ENCODE measurements at regions not wholly inside any gene's neighbourhood (a gene's known extent, or its start where the extent isn't known, plus 50 kb on each side); places are given as distances from the start of the nearest gene placed in this dataset.
"Not testable (repeated sequence)": the region's sequence is repeated elsewhere in the genome, so short reads cannot be mapped to it uniquely, and the experiment has no call there.

- not testable (repeated sequence) for DNase-seq (ENCODE audit: low read depth)
Observed at GRCh38 chr11:67940440-67940839, 63.5 kb downstream of the UNC93B1 start.

GRCh38 chr11:67938964-67939363 is 64.9 kb downstream of the UNC93B1 start:
- DNase-seq (ENCODE audit: low read depth), result not testable (repeated sequence)

GRCh38 chr11:67938371-67938770 is 65.5 kb downstream of the UNC93B1 start:
- DNase-seq (ENCODE audit: low read depth), result not testable (repeated sequence)

DNA sequence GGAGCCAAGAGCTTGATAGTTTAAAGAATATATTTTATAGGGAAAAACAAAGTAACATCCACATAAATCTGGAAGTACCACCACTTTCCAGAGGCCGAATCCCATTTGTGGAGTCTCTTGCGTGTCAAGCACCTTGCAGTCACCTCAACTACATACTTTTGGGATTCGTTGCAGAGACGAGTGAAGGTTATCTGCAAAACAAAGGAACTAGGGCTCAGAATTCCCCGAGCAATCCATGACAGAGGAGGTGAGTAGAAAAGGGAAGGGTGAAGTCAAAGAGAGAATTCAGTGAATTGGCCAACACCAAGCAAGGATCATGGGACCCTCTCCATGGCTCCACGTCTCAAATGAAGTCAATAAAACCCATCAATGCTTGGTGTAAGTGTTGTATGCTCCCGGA is 80.3 kb downstream of the UNC93B1 start:
- DNase-seq (ENCODE audit: low read depth), result not testable (repeated sequence)

GRCh38 chr11:67920546-67920945 is 83.4 kb downstream of the UNC93B1 start:
- not testable (repeated sequence) for DNase-seq (ENCODE audit: low read depth)

GRCh38 chr11:67912184-67912583 is 91.7 kb downstream of the UNC93B1 start:
- not testable (repeated sequence) for DNase-seq (ENCODE audit: low read depth)

DNA sequence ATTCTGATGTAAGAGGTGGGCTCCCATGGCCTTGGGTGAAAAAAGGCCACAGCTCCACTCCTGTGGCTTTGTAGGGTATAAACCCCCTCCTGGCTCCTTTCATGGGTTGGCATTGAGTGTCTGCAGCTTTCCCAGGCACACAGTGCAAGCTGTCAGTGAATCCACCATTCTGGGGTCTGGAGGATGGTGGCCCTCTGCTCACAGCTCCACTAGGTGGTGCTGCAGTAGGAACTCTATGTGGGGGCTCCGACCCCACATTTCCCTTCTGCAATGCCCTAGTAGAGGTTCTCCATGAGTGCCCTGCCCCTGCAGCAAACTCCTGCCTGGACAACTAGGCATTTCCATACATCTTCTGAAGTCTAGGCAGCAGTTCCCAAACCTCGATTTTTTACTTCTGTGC is 92.7 kb downstream of the UNC93B1 start:
- DNase-seq (ENCODE audit: low read depth), result not testable (repeated sequence)

DNA sequence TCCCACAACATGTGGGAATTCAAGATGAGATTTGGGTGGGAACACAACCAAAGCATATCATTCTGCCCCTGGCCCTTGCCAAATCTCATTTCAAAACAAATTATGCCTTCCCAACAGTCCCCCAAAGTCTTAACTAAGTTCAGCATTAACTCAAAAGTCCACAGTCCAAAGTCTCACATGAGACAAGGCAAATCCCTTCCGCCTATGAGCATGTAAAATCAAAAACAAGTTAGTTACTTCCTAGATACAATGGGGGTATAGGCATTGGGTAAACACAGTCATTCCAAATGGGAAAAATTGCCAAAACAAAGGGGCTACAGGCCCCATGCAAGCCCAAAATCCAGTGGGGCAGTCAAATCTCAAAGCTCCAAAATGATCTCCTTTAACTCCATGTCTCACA is 93.1 kb downstream of the UNC93B1 start:
- DNase-seq (ENCODE audit: low read depth), result not testable (repeated sequence)

DNA sequence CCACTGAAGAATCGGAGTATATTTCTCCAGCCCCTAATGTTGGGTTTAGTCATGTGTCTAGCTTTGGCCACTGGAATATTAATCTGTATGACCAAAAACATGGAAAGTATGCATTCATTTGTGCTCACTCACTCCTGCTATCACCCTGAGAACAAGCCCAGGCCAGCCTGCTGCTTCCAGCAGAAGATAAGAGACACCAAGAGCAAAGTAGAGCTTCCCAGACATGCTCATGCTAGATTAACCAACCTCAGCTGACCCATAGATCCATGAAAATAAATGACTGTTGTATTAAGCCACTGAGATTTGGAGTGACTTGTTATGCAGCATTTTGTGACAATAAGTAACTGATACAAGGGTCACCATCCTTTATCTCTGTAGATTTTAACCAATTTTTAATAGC is 96.9 kb downstream of the UNC93B1 start:
- not testable (repeated sequence) for DNase-seq (ENCODE audit: low read depth)

DNA sequence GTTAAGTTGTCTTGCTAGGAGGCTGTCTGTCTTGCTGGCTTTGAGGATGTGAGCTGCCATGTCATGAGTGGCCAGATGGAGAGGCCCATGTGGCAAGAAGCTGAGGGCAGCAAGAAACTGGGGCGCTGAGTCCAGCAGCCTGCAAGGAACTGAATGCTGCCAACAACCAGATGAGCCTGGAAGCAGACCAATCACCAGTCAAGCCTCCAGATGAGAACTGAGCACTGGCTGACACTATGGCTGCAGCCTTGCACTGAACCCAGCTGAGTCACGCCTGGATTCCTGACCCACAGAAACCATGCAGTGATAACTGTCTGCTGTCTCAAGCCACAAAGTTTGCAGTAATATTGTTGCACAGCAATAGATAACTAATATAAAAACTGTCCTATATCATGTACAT is 104.4 kb downstream of the UNC93B1 start:
- peak; percentile 26 for DNase-seq (ENCODE audit: low read depth)

DNA sequence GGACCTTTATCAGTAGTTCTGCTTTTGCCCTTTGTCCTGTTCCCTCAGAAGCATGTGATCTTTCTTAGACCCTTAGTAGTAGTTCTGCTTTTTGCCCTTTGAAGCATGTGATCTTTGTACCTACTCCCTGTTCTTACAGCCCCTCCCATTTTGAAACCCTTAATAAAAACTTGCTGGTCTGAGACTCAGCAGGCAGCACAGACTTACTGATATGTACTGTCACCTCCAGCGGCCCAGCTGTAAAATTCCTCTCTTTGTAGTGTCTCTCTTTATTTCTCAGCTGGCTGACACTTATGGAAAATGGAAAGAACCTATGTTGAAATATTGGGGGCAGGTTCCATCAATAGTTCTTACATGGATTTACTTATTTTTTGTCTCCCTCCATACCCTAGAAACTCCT is 110.4 kb downstream of the UNC93B1 start:
- not testable (repeated sequence) for DNase-seq (ENCODE audit: low read depth)

- not testable (repeated sequence) for DNase-seq (ENCODE audit: low read depth)
Observed at GRCh38 chr11:67889646-67890045, 114.3 kb downstream of the UNC93B1 start.

DNA sequence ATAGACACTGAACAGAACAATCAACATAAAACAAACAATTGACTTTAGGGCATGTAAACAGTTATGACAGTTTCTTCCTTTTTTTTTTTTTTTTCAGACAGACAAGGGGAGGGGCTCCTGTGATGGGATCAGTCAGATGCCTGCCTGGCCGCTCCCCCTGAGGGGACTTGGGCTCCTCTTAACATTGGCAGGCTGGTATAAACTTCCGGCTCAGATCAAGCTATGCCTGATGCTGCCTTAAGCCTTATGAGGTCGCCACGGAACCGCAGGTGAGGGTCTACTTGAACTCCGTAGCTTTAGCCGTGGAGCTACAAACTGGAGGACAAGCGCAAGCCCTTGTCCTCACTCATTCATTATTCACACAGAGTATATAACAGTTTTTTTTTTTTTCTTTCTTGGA is 115.8 kb downstream of the UNC93B1 start:
- not testable (repeated sequence) for DNase-seq (ENCODE audit: low read depth)

DNA sequence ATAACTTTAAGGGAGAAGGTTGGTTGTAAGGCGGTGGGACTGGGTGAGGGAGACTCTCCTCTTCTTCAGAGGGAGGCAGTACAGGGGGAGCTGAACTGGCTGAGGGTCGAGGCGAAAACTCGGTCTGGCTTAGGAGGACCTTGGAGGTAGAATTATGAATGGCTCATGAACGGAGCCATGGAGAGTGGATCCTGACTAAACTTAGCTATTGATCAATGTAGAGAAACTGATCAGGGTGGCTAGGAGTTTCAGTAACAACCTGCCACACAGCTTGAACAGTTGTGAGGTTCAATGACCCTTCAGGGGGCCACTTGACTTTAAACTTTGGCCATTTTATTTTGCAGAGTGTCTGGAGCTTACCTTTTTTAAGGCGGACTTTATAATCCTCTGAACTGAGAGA is 117.2 kb downstream of the UNC93B1 start:
- not testable (repeated sequence) for DNase-seq (ENCODE audit: low read depth)

GRCh38 chr11:67886207-67886606 is 117.7 kb downstream of the UNC93B1 start:
- not testable (repeated sequence) for DNase-seq (ENCODE audit: low read depth)

GRCh38 chr11:67885574-67885973 is 118.3 kb downstream of the UNC93B1 start:
- not testable (repeated sequence) for DNase-seq (ENCODE audit: low read depth)

DNA sequence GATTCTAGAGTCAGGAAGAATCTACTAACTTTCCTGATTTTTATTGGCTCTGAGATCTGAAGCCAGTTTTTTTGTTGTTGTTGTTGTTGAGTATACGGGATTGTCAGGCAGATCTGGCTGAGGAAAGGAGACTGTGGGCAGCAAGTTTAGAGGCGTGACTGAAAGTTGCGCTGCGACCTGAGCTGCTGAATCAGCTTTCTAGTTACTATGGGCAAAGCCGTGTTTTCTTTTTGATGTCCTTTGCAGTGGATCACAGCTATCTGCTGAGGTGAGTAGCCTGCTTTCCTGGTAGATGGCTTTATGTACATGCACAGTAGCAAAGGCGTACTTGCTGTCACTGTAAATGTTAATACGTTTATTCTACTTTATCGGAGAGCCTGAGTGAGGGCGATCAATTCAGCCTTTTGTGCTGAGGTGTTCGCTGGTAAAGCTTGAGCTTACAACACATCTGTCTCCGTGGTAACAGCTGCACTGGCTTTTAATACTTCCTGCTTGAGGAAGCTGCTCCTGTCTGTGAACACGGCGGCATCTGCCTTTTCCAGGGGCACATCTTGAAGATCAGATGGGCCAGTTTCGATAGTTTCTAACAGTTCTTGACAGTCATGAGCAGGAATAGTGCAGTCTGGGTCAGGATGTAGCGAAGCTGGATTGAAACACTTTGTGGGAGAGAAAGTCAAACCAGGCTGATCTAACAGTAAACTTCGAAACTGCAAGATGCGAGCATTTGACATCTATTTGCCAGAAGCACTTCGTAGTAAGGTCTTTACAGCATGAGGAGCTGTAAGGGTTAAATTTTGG is 118.9 kb downstream of the UNC93B1 start:
- not testable (repeated sequence) for DNase-seq (ENCODE audit: low read depth)

GRCh38 chr11:67884073-67884757 is 119.7 kb downstream of the UNC93B1 start:
- DNase-seq (ENCODE audit: low read depth), result not testable (repeated sequence)

DNA sequence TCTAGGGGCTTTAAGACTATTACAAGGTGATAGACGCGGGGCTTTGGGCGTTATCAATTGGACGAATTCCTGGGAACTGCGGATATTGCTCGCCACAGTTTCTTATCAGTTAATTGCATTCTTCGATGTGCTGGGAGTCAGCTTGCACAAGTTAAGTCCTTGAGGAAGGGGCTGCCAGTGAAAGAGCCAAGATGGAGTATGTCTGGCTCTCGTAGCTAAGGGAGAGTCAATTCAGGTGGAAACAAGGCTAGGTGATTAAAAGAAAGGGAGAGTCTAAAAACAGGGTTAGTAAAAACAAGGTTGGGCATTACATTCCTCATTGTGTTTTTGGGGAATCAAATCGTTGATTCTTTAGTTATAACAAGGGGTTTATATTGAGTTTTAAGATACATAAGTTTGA is 121.6 kb downstream of the UNC93B1 start:
- DNase-seq (ENCODE audit: low read depth), result not testable (repeated sequence)

DNA sequence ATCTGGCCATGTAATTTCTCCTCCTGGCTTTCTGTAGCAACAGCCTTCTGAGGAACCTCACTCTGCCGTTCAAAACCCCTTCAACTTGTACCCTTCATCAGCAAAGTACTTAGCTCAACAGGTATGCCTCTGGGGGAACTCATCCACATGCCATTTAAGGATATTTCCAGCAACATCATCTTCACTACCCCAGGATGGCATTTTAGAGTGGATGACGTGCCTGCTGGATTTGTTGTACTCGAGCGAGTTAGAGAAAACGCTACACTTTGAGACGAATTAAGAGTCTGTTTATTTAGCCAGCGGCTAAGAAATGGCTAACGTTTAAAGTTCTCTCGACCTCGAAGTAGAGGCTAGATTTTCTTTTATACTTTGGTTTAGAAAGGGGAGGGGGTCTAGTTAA is 122.1 kb downstream of the UNC93B1 start:
- not testable (repeated sequence) for DNase-seq (ENCODE audit: low read depth)

DNA sequence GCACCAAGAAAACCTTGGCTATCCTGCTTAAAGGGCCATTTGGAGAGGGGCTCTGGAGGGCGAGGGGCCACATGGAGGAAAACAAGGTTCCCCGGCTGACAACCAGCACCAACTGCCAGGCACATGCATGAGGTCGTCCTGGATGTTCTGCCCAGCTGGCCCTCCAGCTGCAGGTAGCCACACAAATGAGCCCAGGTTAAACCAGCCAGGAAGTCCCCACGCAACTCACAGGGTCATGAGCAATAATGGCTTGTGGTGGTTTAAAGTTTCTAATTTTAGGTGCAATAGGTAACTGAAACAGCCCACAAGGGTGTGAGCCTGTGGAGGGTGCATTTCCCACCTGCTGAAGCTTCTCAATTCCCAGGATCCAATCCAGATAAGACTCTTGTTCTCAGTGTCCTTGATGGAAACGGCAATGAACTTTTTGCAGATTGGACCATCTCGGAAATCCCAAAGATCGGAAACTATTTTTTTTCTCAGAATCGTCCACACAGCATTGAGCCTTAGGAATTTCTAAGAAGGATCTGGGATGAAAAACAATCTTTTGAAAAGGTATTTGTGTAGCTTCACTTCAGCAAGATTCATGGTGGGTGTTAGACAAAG is 123.2 kb downstream of the UNC93B1 start:
- not testable (repeated sequence) for DNase-seq (ENCODE audit: low read depth)

- not testable (repeated sequence) for DNase-seq (ENCODE audit: low read depth)
Observed at GRCh38 chr11:67878666-67879065, 125.2 kb downstream of the UNC93B1 start.

- not testable (repeated sequence) for DNase-seq (ENCODE audit: low read depth)
Observed at GRCh38 chr11:67877316-67877715, 126.6 kb downstream of the UNC93B1 start.

Measured in ELR (cell line).